Activated CD8-positive, alpha-beta memory T cell treated with anti-CD3 and anti-CD28 coated beads, Interleukin-2, amount 50 U/mL, for 24 hours (primary cell): ENCODE measurements at regions not wholly inside any gene's neighbourhood (a gene's known extent, or its start where the extent isn't known, plus 50 kb on each side); places are given as distances from the start of the nearest gene placed in this dataset.
"Not testable (repeated sequence)": the region's sequence is repeated elsewhere in the genome, so short reads cannot be mapped to it uniquely, and the experiment has no call there.

Experiments used
- DNase-seq: peaks from one replicate; pipeline ENCODE4 v3.0.0-alpha.2; 2020; ENCODE audit errors: extremely low read depth

DNA sequence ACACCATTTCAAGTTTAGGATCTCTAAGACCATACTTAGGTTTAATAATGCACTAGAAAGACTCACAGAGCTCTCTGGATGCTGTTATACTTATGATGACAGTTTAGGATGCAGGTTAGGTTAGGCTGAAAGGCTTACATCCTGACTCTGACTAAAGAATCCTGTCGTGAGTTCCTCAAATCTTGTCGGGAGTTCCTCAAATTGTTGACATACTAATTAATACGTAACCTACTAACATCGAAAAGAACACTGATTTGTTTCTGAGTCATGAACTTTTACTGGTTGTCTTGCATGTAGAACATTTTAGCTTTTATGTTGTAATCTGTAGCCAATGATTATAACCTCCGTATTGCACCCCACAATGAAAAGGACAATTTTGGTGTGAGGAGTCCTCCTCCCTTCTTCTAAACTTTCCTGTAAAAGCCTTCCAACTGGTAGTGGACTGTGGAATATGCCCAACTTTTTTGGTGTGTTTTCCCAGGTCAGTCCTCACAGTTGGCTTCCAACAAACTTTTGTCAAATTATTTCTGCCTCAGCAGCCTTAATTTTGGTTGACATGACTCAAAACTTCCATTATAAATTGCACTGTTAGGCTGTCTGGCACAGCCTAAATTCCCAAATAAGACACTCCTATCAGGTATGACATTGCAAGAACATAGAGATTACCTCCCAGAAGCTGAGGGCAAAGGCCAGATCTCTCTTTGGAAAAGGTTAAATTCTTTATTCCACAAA is 107.9 kb upstream of the PALMD start:
- no peak for DNase-seq

DNA sequence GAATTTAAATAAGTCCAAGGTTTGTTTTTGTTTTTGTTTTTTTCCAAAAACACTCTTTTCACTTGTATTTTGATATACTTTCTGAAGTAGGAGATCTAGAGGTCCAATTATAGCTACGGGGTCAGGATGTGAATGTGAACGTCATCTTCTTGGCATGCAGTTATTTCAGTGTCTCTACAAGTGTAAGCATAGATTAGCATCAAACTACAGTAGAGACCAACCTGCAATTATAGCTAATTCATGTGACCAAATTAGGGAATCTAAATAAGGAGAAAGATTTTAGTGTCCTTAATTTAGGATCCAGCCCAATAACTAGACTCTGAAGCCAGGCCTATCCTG is 107.3 kb upstream of the PALMD start:
- DNase-seq, result no peak

DNA sequence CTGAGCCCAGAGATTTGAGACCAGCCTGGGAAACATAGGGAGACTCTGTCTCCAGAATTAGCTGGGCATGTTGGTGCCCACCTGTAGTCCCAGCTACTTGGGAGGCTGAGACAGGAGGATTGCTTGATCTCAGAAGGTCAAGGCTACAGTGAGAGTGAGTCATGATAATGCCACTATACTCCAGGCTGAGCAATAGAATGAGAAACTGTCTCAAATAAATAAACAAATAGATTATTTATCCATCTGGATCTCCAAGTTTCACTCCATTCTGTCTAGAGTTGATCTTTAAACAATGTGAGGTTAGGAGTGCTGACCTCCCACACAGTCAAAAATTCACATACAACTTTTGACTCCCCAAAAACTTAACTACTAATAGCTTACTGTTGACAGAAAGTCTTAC is 106.8 kb upstream of the PALMD start:
- DNase-seq, result no peak

DNA sequence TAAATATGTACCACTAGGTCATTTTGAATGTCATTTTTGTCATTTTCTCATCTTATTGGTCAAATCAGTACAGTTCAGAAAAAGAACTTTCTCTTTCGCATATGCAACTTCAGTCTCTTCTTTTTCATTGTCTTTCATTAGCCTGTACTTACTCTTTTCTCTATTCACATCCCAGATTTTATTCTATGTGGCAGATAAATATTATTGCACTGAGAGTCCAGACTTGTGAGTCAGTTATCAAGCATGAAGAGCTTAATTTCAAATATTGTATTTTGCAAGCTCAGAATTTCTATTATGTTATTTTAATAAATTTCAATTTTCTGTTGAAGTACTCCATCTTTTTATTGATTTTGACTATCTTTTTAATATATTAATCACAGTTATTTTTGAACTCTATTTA is 105.2 kb upstream of the PALMD start:
- no peak for DNase-seq

DNA sequence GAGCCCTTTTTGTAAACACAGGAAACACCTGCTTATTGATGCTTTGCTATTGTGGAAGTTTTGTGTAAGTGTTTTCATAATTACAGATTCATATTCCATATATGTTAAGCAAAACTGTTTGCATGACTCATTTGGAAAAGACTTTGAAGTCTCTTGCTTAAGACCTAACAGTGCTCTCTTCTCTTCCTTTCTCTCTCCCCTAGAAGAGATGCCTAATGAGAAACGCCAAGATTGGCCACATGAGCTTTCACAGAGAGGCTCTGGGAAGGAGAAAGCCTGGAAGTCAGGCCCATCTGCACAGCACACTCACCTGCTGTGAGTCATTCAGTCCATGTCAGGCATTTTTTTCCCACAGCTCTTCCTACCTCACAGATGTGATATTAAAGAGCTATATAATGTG is 101.6 kb upstream of the PALMD start:
- DNase-seq, result no peak

DNA sequence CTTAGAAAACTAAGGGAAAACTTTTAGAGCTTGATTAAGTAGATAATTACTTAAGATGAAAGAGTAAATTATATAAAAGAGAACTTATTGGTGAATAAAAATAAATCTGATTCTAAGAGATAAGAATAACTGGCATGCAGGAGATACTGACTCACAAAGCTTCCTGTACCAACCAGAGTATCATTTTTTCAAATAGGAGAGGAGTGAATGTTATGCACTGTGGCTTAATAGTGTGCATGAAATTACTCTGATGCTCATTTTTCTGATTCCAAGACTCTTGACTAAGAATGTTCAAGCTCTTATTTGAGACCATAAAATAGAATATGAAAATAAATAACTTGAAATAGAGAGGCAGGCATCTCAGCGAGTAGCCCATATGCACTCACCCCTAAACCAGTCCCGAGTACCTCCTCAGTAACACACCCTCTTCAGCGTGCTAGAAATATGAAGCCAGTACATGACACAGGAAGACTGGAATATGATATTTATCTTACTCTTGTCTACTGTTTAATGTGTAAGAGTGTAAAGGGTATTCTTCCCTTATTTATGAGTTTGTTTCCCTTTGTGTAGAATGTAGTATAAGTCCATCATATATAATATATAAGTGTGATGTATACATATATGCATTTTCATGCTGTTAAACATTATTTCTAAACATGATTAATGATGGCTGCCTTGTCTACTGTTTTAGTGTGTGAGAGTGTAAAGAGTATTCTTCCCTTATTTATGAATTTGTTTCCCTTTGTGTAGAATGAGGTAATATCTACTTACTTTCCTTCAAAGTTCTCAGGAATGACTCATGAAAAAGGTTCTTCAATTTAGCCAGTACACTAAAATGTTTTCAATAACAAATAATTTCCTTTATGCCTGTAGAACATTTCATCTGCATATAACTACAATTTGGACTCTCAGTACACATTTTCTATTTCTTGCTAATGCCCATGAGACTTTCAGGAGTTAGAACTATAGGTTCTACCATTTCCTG is 99.2 kb upstream of the PALMD start:
- no peak for DNase-seq

DNA sequence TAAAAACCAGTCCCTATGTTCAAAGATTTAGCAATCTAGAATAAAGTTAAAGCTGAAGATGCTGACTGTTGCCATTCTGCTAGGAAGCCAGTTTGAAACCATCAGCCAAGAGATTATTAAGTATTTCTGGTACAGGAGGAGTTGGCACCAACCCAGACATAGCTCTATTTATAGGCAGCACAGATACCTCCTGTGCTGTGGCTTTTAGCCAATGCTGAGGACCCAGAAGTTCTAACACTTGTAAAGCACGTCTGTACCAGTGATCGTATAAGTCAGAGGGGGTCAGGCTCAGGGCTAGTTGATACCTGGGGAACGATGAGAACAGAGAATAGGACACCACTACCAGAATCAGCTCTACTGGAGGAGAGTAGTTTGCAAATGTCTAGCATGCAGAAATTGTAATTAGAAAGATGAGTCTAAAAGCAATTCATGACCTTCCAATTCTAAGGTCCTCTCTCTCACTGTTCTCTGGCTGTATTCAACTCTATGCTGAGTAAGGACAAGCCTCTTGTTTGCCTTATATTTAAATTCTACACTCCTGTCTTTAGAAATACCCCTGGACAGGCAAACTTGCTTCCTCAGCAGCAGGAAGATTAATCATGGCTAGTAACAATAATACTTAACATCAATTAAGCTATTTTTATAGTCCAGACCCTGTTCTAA is 96.8 kb upstream of the PALMD start:
- DNase-seq, result no peak

DNA sequence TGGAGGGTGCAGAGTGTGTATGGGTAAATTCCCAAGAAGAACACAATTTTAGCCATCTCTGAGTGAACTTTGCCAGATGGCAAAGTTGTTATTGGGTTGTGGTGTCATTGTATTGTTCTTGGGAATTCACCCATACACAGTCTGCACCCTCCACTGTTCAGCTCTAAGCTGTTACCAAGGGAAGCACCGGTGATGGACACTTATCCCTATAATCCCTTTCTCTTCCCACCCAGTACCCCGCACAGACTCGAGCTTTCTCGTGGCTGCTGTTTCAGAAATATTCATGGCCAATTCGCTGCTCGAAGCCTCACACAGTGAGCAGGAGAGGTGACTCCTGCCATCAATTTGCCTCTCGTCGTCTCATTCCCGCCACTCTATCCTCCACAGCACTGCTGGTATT is 95.7 kb upstream of the PALMD start:
- no peak for DNase-seq

DNA sequence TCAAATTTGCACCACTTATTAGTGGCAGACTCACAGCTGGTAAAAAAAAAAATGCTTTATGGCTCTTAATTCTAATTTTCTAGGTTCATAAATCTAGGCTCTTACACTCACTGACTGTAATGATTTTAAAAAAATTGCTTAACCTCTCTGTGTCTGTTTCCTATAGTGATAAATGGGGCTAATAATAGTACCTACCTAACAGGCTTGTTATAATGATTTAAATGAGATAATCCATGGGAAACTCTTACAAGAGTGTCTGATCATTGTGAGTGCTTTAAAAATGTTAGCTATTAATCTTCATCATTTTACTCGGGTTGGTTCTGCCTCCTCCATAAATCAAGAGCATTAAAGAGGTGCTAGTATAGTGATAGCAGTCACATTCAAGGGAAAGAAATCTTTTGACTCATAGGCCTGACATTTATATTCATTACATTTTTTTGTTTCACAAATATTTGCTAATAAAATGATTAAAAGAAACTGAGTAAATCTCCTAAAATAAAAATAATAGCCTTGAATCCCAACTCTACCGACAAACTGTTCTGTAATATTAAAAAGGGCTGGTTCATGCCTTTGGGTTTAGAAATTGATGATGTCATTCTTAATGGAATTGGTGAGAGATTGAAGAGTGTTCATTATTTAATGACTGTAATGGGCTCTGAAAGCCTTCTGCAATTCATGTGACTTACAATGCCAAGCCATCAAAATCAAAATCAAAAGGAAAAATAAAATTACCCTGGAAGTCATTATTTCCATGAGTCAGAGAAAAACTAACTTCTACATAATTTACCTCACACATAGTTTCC is 93.9 kb upstream of the PALMD start:
- no peak for DNase-seq

DNA sequence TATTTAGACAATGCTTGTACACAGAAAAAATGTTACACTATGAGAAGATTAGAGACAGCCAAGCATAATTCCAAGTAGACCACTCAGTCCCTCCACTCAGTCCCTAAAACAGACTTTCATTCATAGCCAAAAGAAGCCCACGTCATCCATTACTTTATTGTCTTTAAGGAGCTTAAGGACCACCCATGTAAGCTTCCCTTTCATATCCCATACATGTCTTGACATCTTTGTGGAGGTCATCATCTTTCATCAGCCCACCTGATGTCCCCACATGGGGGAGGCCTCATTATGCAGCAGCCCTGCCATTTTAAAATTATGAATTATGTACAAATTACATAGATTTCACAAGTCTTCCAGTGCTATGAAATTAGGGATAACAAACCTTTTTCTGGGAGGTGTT is 92.6 kb upstream of the PALMD start:
- no peak for DNase-seq

DNA sequence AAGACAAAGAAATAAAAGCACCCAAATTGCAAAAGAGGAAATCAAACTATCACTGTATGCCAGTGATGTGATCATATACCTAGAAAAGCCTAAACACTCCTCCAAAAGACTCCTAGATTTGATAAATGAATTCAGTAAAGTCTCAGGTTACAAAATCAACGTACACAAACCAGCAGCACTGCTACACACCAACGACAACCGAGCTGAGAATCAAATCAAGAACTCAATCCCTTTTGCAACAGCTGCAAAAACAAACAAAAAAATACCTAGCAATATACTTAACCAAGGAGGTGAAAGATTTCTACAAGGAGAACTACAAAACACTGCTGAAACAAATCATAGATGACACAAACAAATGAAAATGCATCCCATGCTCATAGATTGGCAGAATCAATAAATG is 92.1 kb upstream of the PALMD start:
- DNase-seq, result not testable (repeated sequence)

DNA sequence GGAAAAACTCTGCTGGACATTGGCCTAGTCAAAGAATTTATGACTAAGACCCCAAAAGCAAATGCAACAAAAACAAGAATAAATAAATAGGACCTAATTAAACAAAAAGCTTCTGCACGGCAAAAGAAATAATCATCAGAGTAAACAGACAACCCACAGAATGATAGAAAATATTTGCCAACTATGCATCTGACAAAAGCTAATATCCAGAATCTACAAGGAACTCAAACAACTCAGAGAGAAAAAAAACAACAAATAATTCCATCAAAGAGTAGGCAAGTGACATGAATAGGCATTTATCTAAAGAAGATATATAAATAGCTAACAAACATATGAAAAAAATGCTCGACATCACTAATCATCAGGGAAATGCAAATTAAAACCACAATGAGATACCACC is 91.2 kb upstream of the PALMD start:
- no peak for DNase-seq

DNA sequence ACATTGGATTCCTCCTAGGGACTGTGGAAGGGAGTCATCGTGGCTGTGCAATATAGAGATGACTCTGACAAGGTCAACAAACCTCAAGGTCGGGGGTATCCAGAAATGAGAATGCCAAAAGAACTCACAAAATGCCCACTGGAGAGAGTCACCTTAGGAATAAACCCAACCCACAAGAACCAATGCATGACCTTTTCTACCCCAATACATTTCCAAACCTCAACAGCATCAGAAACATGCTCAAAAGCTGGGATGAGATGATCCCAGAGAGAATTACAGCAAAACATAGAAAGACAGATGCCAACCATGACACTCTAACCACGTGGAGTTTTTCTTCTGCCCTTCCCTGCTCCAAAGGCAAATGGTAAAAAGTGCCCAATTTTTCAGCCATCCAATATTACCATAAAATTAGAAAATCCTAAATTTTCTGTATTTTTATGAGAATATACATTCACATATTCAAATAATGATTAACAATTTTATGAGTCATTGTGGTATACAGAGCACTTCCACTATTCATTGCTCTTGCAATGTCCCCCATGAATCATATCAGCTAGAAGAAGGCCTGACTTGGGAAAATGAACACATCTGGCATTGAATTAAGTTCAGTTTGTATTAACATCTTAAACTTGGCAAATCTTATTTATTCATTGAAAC is 88.2 kb upstream of the PALMD start:
- DNase-seq, result no peak

DNA sequence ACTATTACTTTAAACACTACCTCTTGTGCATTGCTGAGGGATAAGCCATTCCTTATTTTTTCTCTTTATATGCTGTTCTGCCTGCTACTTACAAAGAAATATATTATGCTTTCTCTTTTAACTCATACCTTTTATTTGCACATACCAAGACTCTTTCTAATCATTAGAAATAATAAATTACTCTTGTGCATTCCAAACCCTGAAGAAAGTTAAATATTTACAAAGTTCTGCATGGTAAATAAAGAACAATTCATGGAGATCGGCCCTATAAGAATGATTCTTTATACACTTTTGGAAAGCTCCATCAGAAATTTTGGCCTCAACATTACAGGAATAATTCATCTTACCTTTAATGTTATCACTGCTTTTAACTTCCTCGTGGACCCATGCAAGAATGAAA is 86.7 kb upstream of the PALMD start:
- DNase-seq, result no peak

DNA sequence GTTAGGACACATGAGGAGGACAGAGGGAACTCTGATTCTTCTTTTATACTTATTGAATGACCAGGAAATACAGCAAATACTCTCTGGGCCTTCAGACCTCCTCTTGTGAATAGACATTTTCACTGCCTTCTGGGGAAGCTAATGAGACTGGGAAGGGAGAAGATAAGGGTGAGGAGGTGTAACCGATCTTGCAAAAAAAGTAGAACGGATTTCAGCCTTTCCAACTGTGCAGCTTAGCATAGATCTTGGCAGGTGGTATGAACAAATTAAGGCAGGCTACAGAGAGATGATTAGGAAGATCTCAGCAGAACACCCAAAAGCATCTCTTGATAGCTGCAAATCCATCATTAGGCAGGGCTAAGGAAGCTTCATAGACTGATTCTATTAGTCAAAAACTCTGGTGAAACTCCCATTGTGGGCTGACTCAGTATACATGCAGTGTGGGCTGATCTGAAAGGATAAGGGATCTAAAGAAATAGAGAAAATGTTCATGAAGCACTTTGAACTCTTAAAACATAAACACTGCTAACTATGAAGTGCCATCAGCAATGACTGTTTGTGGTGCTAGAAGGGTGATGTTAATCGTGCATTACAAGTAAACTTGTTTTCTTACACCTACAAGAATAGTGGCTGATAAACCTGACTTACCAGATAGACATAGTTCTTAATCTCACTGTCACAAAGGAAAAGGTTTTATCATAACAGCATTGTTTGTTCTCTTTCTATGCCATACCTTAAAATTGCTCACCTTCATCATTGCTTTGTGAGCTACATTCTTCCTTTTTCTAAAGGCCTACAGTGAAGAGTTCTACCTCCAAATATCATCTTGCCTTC is 85.5 kb upstream of the PALMD start:
- no peak for DNase-seq

DNA sequence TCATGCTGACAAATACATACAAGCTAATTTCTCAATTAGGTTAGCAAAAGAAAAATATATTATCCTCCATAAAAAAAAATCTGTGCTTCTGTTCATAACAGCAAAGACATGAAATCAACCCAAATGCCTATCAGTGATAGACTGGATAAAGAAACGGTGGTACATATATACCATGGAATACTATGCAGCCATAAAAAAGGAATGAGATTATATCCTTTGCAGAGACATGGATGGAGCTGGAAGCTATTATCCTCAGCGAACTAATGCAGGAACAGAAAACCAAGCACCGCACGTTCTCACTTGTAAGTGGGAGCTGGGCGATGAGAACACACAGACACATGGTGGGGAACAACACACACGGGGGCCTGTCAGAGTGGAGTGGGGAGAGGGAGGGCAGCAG is 84.0 kb upstream of the PALMD start:
- DNase-seq, result no peak

DNA sequence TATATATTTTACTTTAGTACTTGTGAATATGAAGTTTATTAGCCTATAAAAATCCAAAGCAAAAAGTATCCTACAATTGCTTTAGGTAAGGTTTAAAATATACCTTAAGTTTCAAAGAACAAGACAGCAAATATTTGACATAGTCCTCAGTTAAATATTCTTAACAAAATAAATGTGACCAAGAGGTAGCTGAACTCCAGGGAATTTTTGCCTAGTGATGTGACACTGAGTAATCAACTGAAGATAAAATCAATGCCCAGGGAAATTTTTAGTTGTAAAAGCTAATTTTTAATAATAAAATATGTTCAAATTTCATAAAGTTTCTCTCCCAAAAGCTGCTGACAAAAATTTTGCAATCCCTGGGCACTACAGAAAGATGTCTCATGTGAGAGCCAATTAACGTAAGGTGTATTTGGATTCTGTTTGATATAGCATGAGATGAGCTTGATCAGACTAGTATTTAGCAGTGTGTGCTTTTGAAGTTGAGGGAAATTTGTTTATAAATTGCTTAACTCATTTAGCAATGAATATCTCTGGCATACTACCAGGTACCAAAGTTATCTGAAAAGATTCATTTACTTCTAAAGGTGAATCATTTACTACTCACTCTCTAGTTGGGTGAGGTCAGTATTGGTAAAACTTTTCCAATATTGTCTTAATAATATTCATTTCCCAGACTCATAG is 80.2 kb upstream of the PALMD start:
- no peak for DNase-seq

DNA sequence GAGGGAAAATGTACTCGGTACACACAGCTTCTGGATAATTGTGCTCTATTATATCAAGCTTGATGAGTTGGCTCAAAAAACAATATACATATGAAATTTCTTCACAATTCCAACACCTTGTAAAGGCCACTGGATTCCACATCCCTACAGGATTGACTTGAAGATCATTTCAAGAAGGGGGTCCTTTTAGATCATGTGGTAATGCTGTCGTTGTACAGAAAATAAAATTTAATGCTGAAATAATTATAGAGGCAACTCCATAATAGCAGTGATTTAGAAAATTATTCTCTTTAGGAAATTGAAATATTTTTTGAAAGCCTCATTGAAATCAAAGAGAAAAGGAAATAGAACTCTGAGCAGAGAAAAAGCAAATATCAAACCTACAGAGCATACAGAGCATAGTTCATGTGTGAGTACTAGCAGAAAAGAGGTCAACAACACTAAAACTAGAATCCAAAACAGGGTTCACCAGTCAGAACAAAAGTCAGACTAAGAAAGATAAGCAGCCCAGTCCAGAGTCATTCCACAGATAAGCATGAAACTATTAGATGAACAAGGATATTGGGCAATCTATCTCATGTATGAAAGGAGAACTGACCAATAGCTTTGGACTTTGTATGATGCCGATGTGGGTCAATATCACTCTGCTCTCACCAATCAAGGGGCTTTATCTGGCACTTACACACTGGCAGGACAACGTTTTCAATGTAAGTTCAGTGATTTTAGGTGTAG is 79.5 kb upstream of the PALMD start:
- DNase-seq, result no peak

DNA sequence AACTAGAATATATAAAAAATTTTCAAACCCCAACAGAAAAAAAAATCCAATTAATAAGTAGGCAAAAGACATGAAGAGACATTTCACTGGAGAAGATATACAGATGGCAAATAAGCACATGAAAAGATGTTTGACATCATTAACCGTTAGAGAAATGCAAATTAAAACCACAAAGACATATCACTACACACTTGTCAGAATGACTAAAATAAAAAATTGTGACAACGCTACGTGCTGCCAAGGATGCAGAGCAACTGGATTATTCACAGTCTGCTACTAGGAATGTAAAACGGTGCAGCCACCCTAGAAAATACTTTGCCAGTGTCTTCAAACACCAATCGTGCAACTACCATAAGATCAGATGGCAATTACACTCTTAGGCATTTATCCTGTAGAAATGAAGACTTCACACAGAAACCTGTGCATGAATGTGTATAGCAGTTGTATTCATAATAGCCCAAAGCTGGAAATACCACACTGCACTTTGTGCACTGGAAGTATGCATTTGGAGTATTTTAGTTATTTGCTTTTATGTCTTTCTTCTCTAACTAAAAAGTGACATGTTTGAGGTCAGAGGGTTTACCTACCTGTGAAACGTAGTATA is 75.3 kb upstream of the PALMD start:
- DNase-seq, result no peak
